Lung (tissue), 11 donors: ENCODE measurements at regions not wholly inside any gene's neighbourhood (a gene's known extent, or its start where the extent isn't known, plus 50 kb on each side); places are given as distances from the start of the nearest gene placed in this dataset.

Experiments used
- ATAC-seq: fragments of 200-7000 bp; cut with Tn5 transposase; one replicate; pipeline ENCODE4 v1.9.1; 2020; ENCODE audit warnings: moderate number of reproducible peaks; ENCODE audit not compliant: insufficient read depth, low FRiP score
- DNase-seq, 3 donors: peaks; one replicate each; pipeline ENCODE4 v3.0.0-alpha.2; 2013 to 2017
- H3K27ac ChIP-seq, 2 donors: one replicate each; pipeline ENCODE4 v1.5.1; 2013; ENCODE audit warnings: mild to moderate bottlenecking in 2 of 2, moderate library complexity in 2 of 2, control low read depth in 1 of 2, inconsistent platforms in 1 of 2, low read depth in 1 of 2, low read length in 1 of 2
- H3K27me3 ChIP-seq, 3 donors: one replicate each; pipeline ENCODE4 v1.5.1; 2013; ENCODE audit warnings: low read length in 2 of 3; ENCODE audit not compliant: control insufficient read depth in 3 of 3, insufficient read depth in 3 of 3
- H3K36me3 ChIP-seq, 4 donors: one replicate each; pipeline ENCODE4 v1.5.1; 2013; ENCODE audit warnings: low read length in 4 of 4, mild to moderate bottlenecking in 1 of 4, moderate library complexity in 1 of 4; ENCODE audit not compliant: control insufficient read depth in 4 of 4, insufficient read depth in 4 of 4
- H3K4me1 ChIP-seq, 5 donors: one replicate each; pipeline ENCODE4 v1.5.1; 2013; ENCODE audit warnings: low read length in 5 of 5, mild to moderate bottlenecking in 2 of 5, moderate library complexity in 1 of 5; ENCODE audit not compliant: control insufficient read depth in 5 of 5, insufficient read depth in 5 of 5
- H3K4me3 ChIP-seq: one replicate; pipeline ENCODE4 v1.5.1; 2013; ENCODE audit warnings: mild to moderate bottlenecking, control low read depth, moderate library complexity
- H3K9ac ChIP-seq, 2 donors: one replicate each; pipeline ENCODE4 v1.5.1; 2013; ENCODE audit warnings: low read length in 2 of 2, control low read depth in 1 of 2; ENCODE audit not compliant: insufficient read depth in 1 of 2
- H3K9me3 ChIP-seq, 4 donors: one replicate each; pipeline ENCODE4 v1.5.1; 2013; ENCODE audit warnings: low read length in 3 of 4, mild to moderate bottlenecking in 1 of 4, moderate library complexity in 1 of 4; ENCODE audit not compliant: control insufficient read depth in 4 of 4, insufficient read depth in 3 of 4
- CTCF ChIP-seq: IDR thresholded peaks from 2 replicates; pipeline ENCODE4 v1.5.1; 2012; ENCODE audit warnings: mild to moderate bottlenecking; ENCODE audit errors: control extremely low read depth, extremely low read depth
- WGBS, 2 donors: extraction: QIAGEN DNeasy Blood & Tissue Kit; methylation state at CpG; one replicate each; pipeline ENCODE4 v1.1.7; 2013; 5-methylcytosine and 5-hydroxymethylcytosine counted together
- donor health status: control.
- donor health status: control.
- donor health status: Bipolar disorder and iron deficiency.
- donor health status: healthy.
- donor health status: DM: yes; HTN: yes; CAD: no.

DNA sequence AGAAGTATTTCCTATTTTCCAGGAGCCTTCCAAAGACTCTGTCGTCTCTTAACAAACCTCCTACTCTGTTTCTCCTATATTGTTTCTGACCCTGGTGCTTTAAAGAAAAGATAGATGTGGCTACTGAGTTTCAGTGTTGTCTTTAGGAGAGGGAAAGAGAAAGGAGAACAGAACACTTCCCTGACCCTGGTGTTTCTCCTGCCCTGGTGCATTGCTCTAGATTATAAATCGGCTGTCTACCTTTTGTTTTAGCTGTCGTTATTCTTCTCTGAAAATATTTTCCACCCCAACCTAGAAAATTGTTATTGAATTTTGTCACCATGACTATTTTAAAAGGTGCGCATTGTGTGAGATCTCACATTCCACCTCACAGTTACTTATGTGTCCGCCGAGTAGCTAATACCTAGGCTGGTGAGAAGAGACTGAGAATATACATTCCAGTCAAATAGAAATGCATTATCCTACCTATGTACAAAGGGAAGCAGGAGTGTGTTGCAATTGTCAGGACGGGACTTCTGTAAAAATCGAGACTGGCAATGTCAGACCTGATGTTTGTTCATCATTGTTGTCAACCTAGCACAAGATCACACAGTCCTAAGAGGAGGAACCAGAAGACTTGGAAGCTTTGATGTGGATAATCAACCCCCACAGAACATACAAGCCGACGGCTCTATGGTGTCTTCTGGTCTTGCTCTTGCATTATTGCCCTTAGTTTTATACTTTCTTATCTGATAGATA is 108.7 kb upstream of the SLC38A4 start:
- Histone ChIP-seq H3K4me1 (peaks cover 0 to 4% (median 0%) of the 10 kb centered on the region in 5 donors), H3K9ac (no peak overlapping the region), H3K27ac (no peak overlapping the region), H3K9me3 (peaks cover 0 to 3% (median 0%) of the 10 kb centered on the region in 4 donors), H3K4me3 (no peak overlapping the region), H3K27me3 (no peaks in the 10 kb centered on the region), H3K36me3 (no peaks in the 10 kb centered on the region)
- ATAC-seq: no peak
- WGBS, 2 donors: 79% methylated on average over 10 of the region's 10 CpGs
- DNase-seq: no peak
- no peak for TF ChIP-seq CTCF

DNA sequence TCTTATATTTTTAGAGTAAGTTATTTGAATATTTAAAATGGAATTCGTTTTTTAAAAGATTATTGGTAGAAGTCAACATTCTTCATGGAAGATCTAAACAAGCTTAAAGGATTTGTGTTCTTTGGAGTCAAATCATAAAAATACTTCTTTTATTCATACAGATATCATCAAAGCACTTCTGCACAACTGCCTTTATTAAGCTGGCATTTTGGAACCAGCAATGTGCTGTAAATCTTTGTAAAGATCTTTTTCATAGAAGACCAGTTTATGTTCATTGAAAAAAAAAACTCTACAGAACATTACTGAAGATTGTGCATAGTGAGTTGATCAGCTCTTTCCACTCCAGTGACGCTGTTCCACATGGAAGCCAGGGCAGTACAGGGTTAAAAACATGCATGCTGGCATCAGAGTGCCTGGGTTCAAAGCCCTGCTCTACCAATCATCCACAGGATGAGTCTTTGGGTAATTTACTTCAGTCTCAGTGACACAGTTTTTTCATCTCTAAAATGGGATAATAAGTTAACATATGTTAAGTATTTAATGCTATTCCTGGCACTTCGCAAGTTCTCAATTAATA is 109.6 kb upstream of the SLC38A4 start:
- H3K4me3 ChIP-seq: no peak overlapping the region
- no peaks in the 10 kb centered on the region for H3K4me1 ChIP-seq
- no peaks in the 10 kb centered on the region for H3K36me3 ChIP-seq
- ATAC-seq: no peak
- H3K9ac ChIP-seq: no peak overlapping the region
- no peak for DNase-seq
- peaks cover 0 to 3% (median 0%) of the 10 kb centered on the region in 4 donors for H3K9me3 ChIP-seq
- H3K27me3 ChIP-seq: no peaks in the 10 kb centered on the region
- no peak overlapping the region for H3K27ac ChIP-seq
- WGBS, 2 donors: 76 to 86% methylated on average over 3 of the region's 3 CpGs
- no peak for TF ChIP-seq CTCF

DNA sequence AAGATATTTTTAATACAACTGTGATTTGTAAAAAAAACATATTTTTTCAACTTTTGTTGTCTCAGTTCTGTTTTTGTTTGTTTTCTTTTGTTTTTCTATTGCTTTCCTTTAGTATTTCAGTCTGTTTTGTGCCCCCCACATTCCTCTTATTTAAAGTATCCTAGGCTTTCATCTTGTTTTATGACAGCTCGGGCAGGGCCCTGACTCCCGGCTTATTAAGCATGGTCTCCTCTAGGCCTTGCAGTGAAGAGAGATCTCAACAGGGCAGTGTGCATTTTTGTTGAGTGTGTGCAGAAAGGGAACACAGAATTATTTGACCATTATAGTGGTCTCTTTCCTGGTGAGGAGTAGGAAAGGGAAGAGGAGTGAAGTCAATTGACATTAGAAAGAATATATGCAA is 110.2 kb upstream of the SLC38A4 start:
- DNase-seq (no peak), ATAC-seq (no peak)
- Histone ChIP-seq H3K9me3 (peaks cover 0 to 3% (median 0%) of the 10 kb centered on the region in 4 donors), H3K4me1 (no peaks in the 10 kb centered on the region), H3K27me3 (no peaks in the 10 kb centered on the region), H3K9ac (no peak overlapping the region), H3K36me3 (no peaks in the 10 kb centered on the region), H3K27ac (no peak overlapping the region), H3K4me3 (no peak overlapping the region)
- WGBS, 2 donors: 63 to 94% methylated on average over 2 of the region's 2 CpGs
- no peak for TF ChIP-seq CTCF
